Common myeloid progenitor, CD34-positive (primary cell): ENCODE measurements at regions not wholly inside any gene's neighbourhood (a gene's known extent, or its start where the extent isn't known, plus 50 kb on each side); places are given as distances from the start of the nearest gene placed in this dataset.
"Not testable (repeated sequence)": the region's sequence is repeated elsewhere in the genome, so short reads cannot be mapped to it uniquely, and the experiment has no call there.

Source experiments
- CTCF ChIA-PET: fragments of 350-600 bp; sonication (Branson Sonifier 250); formaldehyde crosslinking; loops from one replicate; lab custom pipeline; 2021; ENCODE audit warnings: antibody characterized with exemption; lab: Charles Lee
- POLR2A ChIA-PET: fragments of 350-600 bp; sonication (Branson Sonifier 250); formaldehyde crosslinking; loops from one replicate; lab custom pipeline; 2021; ENCODE audit warnings: antibody characterized with exemption; lab: Charles Lee
- DNase-seq, 3 donors: peaks; one replicate each; pipeline versions ENCODE4 v3.0.0 to v3.0.0-alpha.2; 2013
- H3K27ac ChIP-seq, 2 experiments: 1 replicate in 1 of 2; 2 replicates in 1 of 2; pipeline ENCODE4 v1.7.0; 2013; ENCODE audit warnings: inconsistent platforms in 2 of 2, low read length in 2 of 2, mild to moderate bottlenecking in 2 of 2, low read depth in 1 of 2, moderate library complexity in 1 of 2; ENCODE audit not compliant: severe bottlenecking in 2 of 2, insufficient read depth in 1 of 2, poor library complexity in 1 of 2
- H3K27me3 ChIP-seq, 5 experiments: replicated peaks in 2 of 5; 1 replicate in 3 of 5; 2 replicates in 2 of 5; pipeline versions ENCODE4 v1.6.1 to v1.7.0; 2013; ENCODE audit warnings: low read length in 4 of 5, mild to moderate bottlenecking in 2 of 5, moderate library complexity in 2 of 5, inconsistent platforms in 1 of 5; ENCODE audit not compliant: insufficient read depth in 5 of 5, control insufficient read depth in 4 of 5
- H3K36me3 ChIP-seq, 4 experiments: 1 replicate in 2 of 4; 2 replicates in 2 of 4; pipeline versions ENCODE4 v1.6.1 to v1.7.0; 2013; ENCODE audit warnings: low read length in 3 of 4, control low read depth in 1 of 4, mild to moderate bottlenecking in 1 of 4; ENCODE audit not compliant: control insufficient read depth in 4 of 4, insufficient read depth in 4 of 4
- H3K4me1 ChIP-seq, 4 experiments: 1 replicate in 3 of 4; 2 replicates in 1 of 4; pipeline versions ENCODE4 v1.6.1 to v1.7.1; 2013; ENCODE audit warnings: low read length in 3 of 4, mild to moderate bottlenecking in 3 of 4, control low read depth in 1 of 4, inconsistent platforms in 1 of 4, moderate library complexity in 1 of 4; ENCODE audit not compliant: control insufficient read depth in 4 of 4, insufficient read depth in 4 of 4; ENCODE audit errors: control extremely low read depth in 1 of 4
- H3K4me3 ChIP-seq, 7 experiments: 1 replicate in 4 of 7; 2 replicates in 3 of 7; pipeline versions ENCODE4 v1.5.1 to v1.7.0; 2013; ENCODE audit warnings: mild to moderate bottlenecking in 7 of 7, low read length in 6 of 7, moderate library complexity in 6 of 7, inconsistent platforms in 2 of 7, low read depth in 2 of 7, control low read depth in 1 of 7; ENCODE audit not compliant: insufficient read depth in 4 of 7, control insufficient read depth in 1 of 7; ENCODE audit errors: extremely low read depth in 1 of 7
- H3K9me3 ChIP-seq, 5 experiments: 1 replicate in 4 of 5; 2 replicates in 1 of 5; pipeline versions ENCODE4 v1.6.1 to v1.7.1; 2013; ENCODE audit warnings: low read length in 4 of 5, mild to moderate bottlenecking in 2 of 5, inconsistent platforms in 1 of 5, low read depth in 1 of 5, moderate library complexity in 1 of 5; ENCODE audit not compliant: control insufficient read depth in 4 of 5, insufficient read depth in 2 of 5; ENCODE audit errors: control extremely low read depth in 1 of 5
- WGBS: methylation state at CpG from one replicate; pipeline ENCODE4 v1.1.5; 2013; ENCODE audit not compliant: insufficient coverage; 5-methylcytosine and 5-hydroxymethylcytosine counted together

DNA sequence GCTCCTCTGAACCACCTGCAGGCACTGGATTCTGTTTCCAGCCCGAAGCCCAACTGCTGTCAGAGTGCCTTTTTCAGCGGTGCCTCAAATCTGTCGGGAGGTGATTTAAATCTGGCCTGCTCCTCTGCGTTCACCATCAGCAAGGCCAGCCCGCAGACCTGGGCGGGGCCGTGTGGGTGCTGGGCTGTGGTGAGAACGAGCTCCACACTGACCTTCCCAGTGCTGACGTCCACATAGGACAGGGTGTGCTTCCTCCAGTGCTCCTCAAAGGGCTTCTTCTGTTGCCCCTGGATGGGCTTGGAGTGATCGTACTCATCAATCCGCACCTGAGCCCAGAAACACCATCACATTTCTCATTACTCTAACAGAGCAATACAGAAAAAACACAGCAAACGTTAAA, 56.9 kb upstream of the TNK2 start:
- POLR2A ChIA-PET, H3K27ac ChIP-seq, H3K4me1 ChIP-seq, H3K9me3 ChIP-seq, H3K4me3 ChIP-seq, CTCF ChIA-PET, H3K27me3 ChIP-seq, DNase-seq: not testable (repeated sequence)
- 96% methylated on average over 4 of the region's 12 CpGs for WGBS
- peaks cover 3 to 36% (median 13%) of the 10 kb centered on the region in 4 experiments for H3K36me3 ChIP-seq

DNA sequence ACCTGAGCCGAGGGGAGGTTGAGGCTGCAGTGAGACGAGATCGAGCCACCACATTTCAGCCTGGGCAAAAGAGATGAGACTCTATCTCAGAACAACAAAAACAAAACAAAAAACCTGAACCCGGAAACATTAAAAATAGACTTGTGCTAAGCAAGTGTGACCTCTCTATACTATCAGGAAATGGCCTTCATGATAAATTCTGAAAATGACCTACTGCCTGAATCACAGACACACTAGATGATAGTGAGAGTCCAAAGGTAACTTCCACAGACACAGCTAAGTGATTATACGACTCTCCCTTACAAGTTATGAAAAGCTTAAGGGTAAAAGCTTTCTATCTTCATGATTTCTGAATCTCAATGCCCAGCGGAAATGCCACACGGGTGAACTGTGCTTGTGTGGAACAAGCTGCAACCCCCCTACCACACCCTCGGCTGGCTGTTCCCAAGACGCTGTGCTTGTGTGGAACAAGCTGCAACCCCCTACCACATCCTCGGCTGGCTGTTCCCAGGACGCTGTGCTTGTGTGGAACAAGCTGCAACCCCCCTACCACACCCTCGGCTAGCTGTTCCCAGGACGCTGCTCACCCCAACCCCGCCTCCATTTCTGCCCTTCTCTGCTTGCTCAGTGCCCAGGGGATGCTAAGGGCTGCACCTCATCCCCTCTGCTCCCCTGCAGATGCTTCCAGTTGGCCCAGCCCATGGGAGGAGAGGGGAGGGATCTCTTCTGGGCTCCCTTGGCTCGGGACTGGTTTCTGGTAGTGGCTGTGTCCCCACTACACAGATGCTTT, 56.2 kb upstream of the TNK2 start:
- H3K4me3 ChIP-seq, CTCF ChIA-PET, POLR2A ChIA-PET, H3K27me3 ChIP-seq, H3K27ac ChIP-seq, DNase-seq, H3K9me3 ChIP-seq, H3K4me1 ChIP-seq: not testable (repeated sequence)
- H3K36me3 ChIP-seq = peaks cover 0 to 31% (median 9%) of the 10 kb centered on the region in 4 experiments
- 100% methylated on average over 7 of the region's 15 CpGs for WGBS

DNA sequence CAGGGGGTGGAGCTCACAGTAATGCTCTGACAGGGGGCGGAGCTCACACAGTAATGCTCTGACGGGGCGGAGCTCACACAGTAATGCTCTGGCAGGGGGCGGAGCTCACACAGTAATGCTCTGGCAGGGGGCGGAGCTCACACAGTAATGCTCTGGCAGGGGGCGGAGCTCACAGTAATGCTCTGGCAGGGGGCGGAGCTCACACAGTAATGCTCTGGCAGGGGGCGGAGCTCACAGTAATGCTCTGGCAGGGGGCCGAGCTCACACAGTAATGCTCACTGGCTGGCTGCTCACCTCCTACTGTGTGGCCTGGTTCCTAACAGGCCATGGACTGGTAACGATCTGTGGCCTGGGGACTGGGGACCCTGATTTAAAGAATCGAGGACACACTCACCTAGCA, 53.9 kb upstream of the TNK2 start:
- WGBS = 98% methylated on average over 5 of the region's 11 CpGs
- POLR2A ChIA-PET, H3K27ac ChIP-seq, H3K9me3 ChIP-seq, CTCF ChIA-PET, H3K4me3 ChIP-seq, H3K27me3 ChIP-seq, DNase-seq: not testable (repeated sequence)
- Histone ChIP-seq H3K36me3 (peaks cover 0 to 20% (median 8%) of the 10 kb centered on the region in 4 experiments), H3K4me1 (peaks cover 0 to 11% (median 10%) of the 10 kb centered on the region in 4 experiments)

DNA sequence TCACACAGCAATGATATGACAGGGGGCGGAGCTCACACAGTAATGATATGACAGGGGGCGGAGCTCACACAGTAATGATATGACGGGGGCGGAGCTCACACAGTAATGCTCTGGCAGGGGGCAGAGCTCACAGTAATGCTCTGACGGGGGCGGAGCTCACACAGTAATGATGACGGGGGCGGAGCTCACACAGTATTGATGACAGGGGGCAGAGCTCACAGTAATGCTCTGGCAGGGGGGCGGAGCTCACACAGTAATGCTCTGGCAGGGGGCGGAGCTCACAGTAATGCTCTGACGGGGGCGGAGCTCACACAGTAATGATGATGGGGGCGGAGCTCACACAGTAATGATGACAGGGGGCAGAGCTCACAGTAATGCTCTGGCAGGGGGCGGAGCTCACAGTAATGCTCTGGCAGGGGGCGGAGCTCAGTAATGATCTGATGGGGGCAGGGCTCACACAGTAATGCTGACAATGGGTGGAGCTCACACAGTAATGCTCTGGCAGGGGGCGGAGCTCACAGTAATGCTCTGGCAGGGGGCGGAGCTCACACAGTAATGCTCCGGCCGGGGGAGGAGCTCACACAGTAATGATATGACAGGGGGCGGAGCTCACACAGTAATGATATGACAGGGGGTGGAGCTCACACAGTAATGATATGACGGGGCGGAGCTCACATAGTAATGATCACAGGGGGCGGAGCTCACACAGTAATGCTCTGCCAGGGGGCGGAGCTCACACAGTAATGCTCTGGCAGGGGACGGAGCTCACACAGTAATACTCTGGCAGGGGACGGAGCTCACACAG, 52.8 kb upstream of the TNK2 start:
- 96% methylated on average over 25 of the region's 26 CpGs for WGBS
- H3K27ac ChIP-seq, CTCF ChIA-PET, POLR2A ChIA-PET, H3K9me3 ChIP-seq, H3K4me3 ChIP-seq, H3K27me3 ChIP-seq: not testable (repeated sequence)
- peaks cover 0 to 11% (median 10%) of the 10 kb centered on the region in 4 experiments for H3K4me1 ChIP-seq
- H3K36me3 ChIP-seq = peaks cover 0 to 18% (median 8%) of the 10 kb centered on the region in 4 experiments
- peak; percentile 42 to 50 (median 44) for DNase-seq

DNA sequence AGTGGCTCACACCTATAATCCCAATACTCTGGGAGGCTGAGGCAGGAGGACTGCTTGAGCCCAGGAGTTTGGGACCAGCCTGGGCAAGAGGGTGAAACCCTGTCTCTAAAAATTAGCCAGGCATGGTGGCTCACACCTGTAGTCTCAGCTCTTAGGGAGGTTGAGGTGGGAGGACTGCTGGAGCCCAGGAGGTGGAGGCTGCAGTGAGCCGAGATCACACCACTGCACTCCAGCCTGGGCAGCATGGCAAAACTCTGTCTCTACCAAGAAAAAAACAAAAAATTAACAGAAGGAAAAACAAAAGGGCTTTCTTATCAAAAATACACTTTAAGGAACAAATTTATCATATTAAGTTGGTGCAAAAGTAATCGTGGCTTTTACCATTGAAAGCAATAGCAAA, 51.8 kb upstream of the TNK2 start:
- H3K9me3 ChIP-seq, CTCF ChIA-PET: not testable (repeated sequence)
- 100% methylated on average over 1 of the region's 2 CpGs for WGBS

DNA sequence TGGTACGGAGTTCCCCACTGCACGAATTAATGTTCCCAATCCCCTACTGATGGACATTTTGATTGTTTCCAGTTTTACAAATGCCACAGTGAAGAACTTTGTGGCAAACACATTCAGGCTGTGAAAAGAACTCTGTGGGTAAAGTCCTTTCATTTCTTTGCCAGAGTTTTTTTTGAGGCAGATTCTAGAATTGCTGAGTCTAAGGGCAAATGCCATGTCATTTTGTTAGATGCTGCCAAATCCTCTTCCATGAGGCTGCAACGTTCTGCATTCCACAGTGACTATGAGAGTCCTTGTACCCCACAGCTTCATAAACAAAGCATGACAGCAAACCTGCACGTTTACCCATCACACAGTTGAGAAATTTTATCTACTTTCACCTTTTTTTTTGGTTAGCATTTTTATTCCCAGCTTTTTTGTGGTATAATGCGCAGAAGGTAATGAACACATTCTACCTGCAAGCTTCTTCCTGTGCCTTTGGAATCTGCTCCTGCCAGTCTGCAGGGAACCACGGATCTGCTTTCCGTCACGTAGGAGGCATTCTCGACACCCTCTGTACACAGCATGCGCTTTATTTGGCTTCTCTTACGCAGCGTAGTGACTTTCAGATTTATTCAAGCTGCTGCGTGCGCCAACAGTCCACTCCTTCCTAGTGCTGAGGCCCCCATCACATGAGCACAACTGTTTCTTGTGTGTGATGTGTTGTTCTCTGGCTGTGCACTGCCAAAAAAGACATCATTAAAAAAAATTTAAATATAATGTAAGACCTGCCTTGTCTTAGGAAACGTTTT, 51.2 kb upstream of the TNK2 start:
- WGBS = 100% methylated on average over 2 of the region's 15 CpGs
- H3K27ac ChIP-seq, CTCF ChIA-PET, H3K9me3 ChIP-seq, H3K4me3 ChIP-seq, H3K27me3 ChIP-seq, H3K36me3 ChIP-seq, POLR2A ChIA-PET: not testable (repeated sequence)
- peaks cover 0 to 15% (median 11%) of the 10 kb centered on the region in 4 experiments for H3K4me1 ChIP-seq
- peak in 2 of 3 donors; percentile 14 to 22 for DNase-seq

More for the DNA sequence above, 51.8 kb upstream of the TNK2 start:
- H3K4me3 ChIP-seq, H3K27me3 ChIP-seq, DNase-seq, POLR2A ChIA-PET, H3K27ac ChIP-seq: not testable (repeated sequence)
- peaks cover 0 to 15% (median 11%) of the 10 kb centered on the region in 4 experiments for H3K4me1 ChIP-seq
- peaks cover 0 to 12% (median 6%) of the 10 kb centered on the region in 4 experiments for H3K36me3 ChIP-seq
